Mesenchymal stem cell (in vitro differentiated cells and primary cell): ENCODE measurements at regions not wholly inside any gene's neighbourhood (a gene's known extent, or its start where the extent isn't known, plus 50 kb on each side); places are given as distances from the start of the nearest gene placed in this dataset.

Experiments used
- DNase-seq: peaks from one replicate; pipeline ENCODE4 v3.0.0-alpha.2; 2013
- H2AFZ ChIP-seq: one replicate; pipeline ENCODE4 v1.6.1; 2013; ENCODE audit warnings: low read depth, mild to moderate bottlenecking, control low read depth, inconsistent platforms, low read length, moderate library complexity
- H2AK5ac ChIP-seq: 2 replicates; pipeline ENCODE4 v1.6.1; 2013; ENCODE audit warnings: low read length, moderate library complexity, mild to moderate bottlenecking, inconsistent platforms; ENCODE audit not compliant: severe bottlenecking
- H2BK120ac ChIP-seq: one replicate; pipeline ENCODE4 v1.6.1; 2013; ENCODE audit warnings: low read depth, mild to moderate bottlenecking, inconsistent platforms, low read length, moderate library complexity
- H2BK12ac ChIP-seq, 2 experiments: one replicate each; pipeline ENCODE4 v1.6.1; 2013; ENCODE audit warnings: inconsistent platforms in 2 of 2, low read length in 2 of 2, mild to moderate bottlenecking in 2 of 2, moderate library complexity in 2 of 2, control low read depth in 1 of 2
- H2BK15ac ChIP-seq: one replicate; pipeline ENCODE4 v1.6.1; 2013; ENCODE audit warnings: mild to moderate bottlenecking, low read depth, inconsistent platforms; ENCODE audit not compliant: poor library complexity, severe bottlenecking
- H2BK5ac ChIP-seq: 2 replicates; pipeline ENCODE4 v1.6.1; 2013; ENCODE audit warnings: low read depth, mild to moderate bottlenecking, low read length, control low read depth, inconsistent platforms; ENCODE audit not compliant: poor library complexity, severe bottlenecking
- H3K14ac ChIP-seq, 2 experiments: one replicate each; pipeline ENCODE4 v1.6.1; 2013; ENCODE audit warnings: inconsistent platforms in 2 of 2, low read length in 2 of 2, control low read depth in 1 of 2, mild to moderate bottlenecking in 1 of 2, moderate library complexity in 1 of 2
- H3K18ac ChIP-seq, 2 experiments: one replicate each; pipeline ENCODE4 v1.6.1; 2013; ENCODE audit warnings: inconsistent platforms in 2 of 2, low read length in 2 of 2, control low read depth in 1 of 2, low read depth in 1 of 2, mild to moderate bottlenecking in 1 of 2
- H3K23ac ChIP-seq, 2 experiments: one replicate each; pipeline ENCODE4 v1.6.1; 2013; ENCODE audit warnings: inconsistent platforms in 2 of 2, low read length in 2 of 2, mild to moderate bottlenecking in 2 of 2, moderate library complexity in 2 of 2, control low read depth in 1 of 2
- H3K27ac ChIP-seq: 2 replicates; pipeline ENCODE4 v1.5.1; 2013; ENCODE audit warnings: mild to moderate bottlenecking, moderate library complexity, low read length, control low read depth, inconsistent platforms; ENCODE audit not compliant: poor library complexity, severe bottlenecking
- H3K27me3 ChIP-seq, 2 experiments: 2 replicates each; pipeline versions ENCODE4 v1.6.1 to v1.7.0; 2013; ENCODE audit warnings: low read length in 2 of 2, mild to moderate bottlenecking in 2 of 2, moderate library complexity in 2 of 2, control low read depth in 1 of 2, inconsistent platforms in 1 of 2; ENCODE audit not compliant: control insufficient read depth in 1 of 2, insufficient read depth in 1 of 2
- H3K36me3 ChIP-seq, 2 experiments: 2 replicates each; pipeline versions ENCODE4 v1.6.1 to v1.7.0; 2013; ENCODE audit warnings: low read length in 2 of 2, control low read depth in 1 of 2, inconsistent platforms in 1 of 2, low read depth in 1 of 2, mild to moderate bottlenecking in 1 of 2; ENCODE audit not compliant: insufficient read depth in 2 of 2, control insufficient read depth in 1 of 2
- H3K4ac ChIP-seq, 2 experiments: one replicate each; pipeline ENCODE4 v1.6.1; 2013; ENCODE audit warnings: inconsistent platforms in 2 of 2, low read length in 2 of 2, mild to moderate bottlenecking in 2 of 2, moderate library complexity in 2 of 2, control low read depth in 1 of 2, low read depth in 1 of 2
- H3K4me1 ChIP-seq: 2 replicates; pipeline ENCODE4 v1.6.1; 2013; ENCODE audit warnings: low read depth, low read length, control low read depth; ENCODE audit not compliant: control insufficient read depth, insufficient read depth
- H3K4me2 ChIP-seq: 2 replicates; pipeline ENCODE4 v1.6.1; 2013; ENCODE audit warnings: low read length, mild to moderate bottlenecking, inconsistent platforms; ENCODE audit not compliant: poor library complexity, severe bottlenecking
- H3K4me3 ChIP-seq, 2 experiments: 2 replicates each; pipeline versions ENCODE4 v1.5.1 to v1.7.0; 2013; ENCODE audit warnings: low read length in 2 of 2, mild to moderate bottlenecking in 2 of 2, control low read depth in 1 of 2, low read depth in 1 of 2; ENCODE audit not compliant: insufficient read depth in 1 of 2
- H3K79me1 ChIP-seq: replicated peaks from 2 replicates; pipeline ENCODE4 v1.6.1; 2013; ENCODE audit warnings: mild to moderate bottlenecking, control low read depth, low read length, inconsistent platforms; ENCODE audit not compliant: poor library complexity, severe bottlenecking
- H3K9ac ChIP-seq: 2 replicates; pipeline ENCODE4 v1.7.0; 2013; ENCODE audit warnings: mild to moderate bottlenecking, low read length, moderate library complexity
- H3K9me3 ChIP-seq: 2 replicates; pipeline ENCODE4 v1.7.0; 2013; ENCODE audit warnings: mild to moderate bottlenecking, low read length; ENCODE audit not compliant: control insufficient read depth
- H4K8ac ChIP-seq: one replicate; pipeline ENCODE4 v1.6.1; 2013; ENCODE audit warnings: inconsistent platforms, mild to moderate bottlenecking, low read length, moderate library complexity
- H4K91ac ChIP-seq: one replicate; pipeline ENCODE4 v1.6.1; 2013; ENCODE audit warnings: mild to moderate bottlenecking, low read length, inconsistent platforms
- WGBS: methylation state at CpG from one replicate; pipeline ENCODE4 v1.1.7; 2013; ENCODE audit warnings: mixed read lengths; 5-methylcytosine and 5-hydroxymethylcytosine counted together

DNA sequence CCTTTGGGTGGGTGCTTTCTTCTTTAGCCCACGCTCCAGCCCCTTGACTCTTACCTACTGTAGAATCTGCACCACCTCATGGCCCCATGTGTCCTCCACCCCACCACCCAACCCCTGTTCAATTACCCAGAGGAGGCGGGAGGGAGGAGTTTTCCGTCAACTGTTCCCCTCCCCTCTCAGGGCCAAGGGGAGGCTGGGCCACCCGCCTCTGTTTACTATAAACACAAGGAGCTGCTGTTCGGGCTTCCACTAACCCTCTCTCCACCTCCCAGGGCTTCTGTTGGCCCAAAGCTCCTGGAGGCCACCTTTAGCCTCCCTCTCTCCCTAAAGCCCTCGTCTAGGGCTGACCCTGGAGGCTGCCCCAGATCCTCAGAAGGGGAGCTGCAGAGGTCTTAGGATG is 59.2 kb downstream of the FOXI1 start:
- 76% methylated on average over 5 of the region's 6 CpGs for WGBS
- H2BK5ac ChIP-seq = no peak overlapping the region
- H3K36me3 ChIP-seq = no peaks in the 10 kb centered on the region
- H3K9me3 ChIP-seq = no peaks in the 10 kb centered on the region
- no peak overlapping the region for H2BK12ac ChIP-seq
- no peak overlapping the region for H3K18ac ChIP-seq
- no peak overlapping the region for H3K4me3 ChIP-seq
- no peak overlapping the region for H3K9ac ChIP-seq
- no peak for DNase-seq
- H4K8ac ChIP-seq = no peak overlapping the region
- peaks cover 1% of the 10 kb centered on the region for H3K4me1 ChIP-seq
- H3K27me3 ChIP-seq = peaks cover 35 to 39% of the 10 kb centered on the region in 2 experiments
- H3K4ac ChIP-seq = no peak overlapping the region
- no peak overlapping the region for H3K4me2 ChIP-seq
- no peak overlapping the region for H2BK120ac ChIP-seq
- no peak overlapping the region for H3K27ac ChIP-seq
- H4K91ac ChIP-seq = no peak overlapping the region
- no peak overlapping the region for H3K23ac ChIP-seq
- H2AK5ac ChIP-seq = no peak overlapping the region
- no peak overlapping the region for H3K14ac ChIP-seq
- H2BK15ac ChIP-seq = peak overlapping the region; percentile 46
- no peak overlapping the region for H2AFZ ChIP-seq
- no peaks in the 10 kb centered on the region for H3K79me1 ChIP-seq

DNA sequence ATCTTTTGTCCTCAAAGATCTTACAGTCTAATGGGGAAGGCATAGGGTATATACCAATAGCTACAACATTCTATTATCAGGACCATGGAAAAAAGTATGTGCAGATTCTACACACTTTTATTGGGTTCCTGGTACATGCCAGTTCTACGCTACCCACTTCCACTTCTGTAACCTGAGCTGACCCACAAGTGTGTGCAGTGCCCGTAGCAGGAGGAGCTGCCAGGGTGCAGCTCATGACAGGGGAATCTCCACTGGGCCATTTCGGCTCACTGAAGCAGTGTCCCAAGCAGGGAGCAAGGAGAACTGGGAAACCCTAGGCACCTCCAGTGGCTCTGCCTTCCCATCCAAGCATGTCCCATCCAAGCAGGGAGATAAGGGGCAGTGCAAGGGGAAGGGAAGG is 60.4 kb downstream of the FOXI1 start:
- Histone ChIP-seq H3K23ac (no peak overlapping the region), H3K4me1 (peaks cover 1% of the 10 kb centered on the region), H2BK12ac (no peak overlapping the region), H3K9ac (no peak overlapping the region), H4K8ac (peak overlapping the region; percentile 53), H3K27me3 (peaks cover 39 to 47% of the 10 kb centered on the region in 2 experiments), H3K79me1 (no peaks in the 10 kb centered on the region), H2BK120ac (no peak overlapping the region), H3K4ac (no peak overlapping the region), H3K36me3 (no peaks in the 10 kb centered on the region), H3K9me3 (no peaks in the 10 kb centered on the region), H2BK15ac (no peak overlapping the region), H2AK5ac (no peak overlapping the region), H2BK5ac (no peak overlapping the region), H3K18ac (no peak overlapping the region), H3K14ac (no peak overlapping the region), H3K4me3 (no peak overlapping the region), H2AFZ (no peak overlapping the region), H3K4me2 (no peak overlapping the region), H3K27ac (no peak overlapping the region), H4K91ac (no peak overlapping the region)
- no peak for DNase-seq
- 79% methylated on average over 2 of the region's 3 CpGs for WGBS

DNA sequence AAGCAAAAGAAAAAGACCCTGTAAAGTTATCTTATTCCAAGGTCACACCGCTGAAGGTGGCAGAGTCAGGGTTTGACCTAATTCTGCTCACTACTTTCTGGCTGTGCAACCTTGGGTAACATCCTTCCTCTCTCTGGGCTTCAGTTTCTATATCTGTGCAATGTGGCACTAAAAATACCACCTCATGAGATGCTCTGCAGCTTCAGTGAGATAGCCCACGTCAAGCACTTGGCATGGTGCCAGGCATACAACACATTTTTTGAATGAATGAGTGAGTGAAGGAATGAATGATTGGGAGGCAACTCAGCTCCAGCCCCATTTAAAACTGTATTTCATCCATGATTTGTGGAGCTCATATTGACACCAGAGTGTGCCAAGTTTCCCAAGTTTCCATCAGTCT is 62.3 kb downstream of the FOXI1 start:
- Histone ChIP-seq H3K4me1 (peaks cover 1% of the 10 kb centered on the region), H2BK15ac (no peak overlapping the region), H4K91ac (no peak overlapping the region), H3K36me3 (no peaks in the 10 kb centered on the region), H3K9me3 (no peaks in the 10 kb centered on the region), H3K4me2 (no peak overlapping the region), H3K4me3 (no peak overlapping the region), H2BK12ac (no peak overlapping the region), H2AFZ (no peak overlapping the region), H3K18ac (no peak overlapping the region), H2AK5ac (no peak overlapping the region), H3K14ac (no peak overlapping the region), H3K23ac (no peak overlapping the region), H4K8ac (no peak overlapping the region), H2BK120ac (no peak overlapping the region), H3K9ac (no peak overlapping the region), H3K27me3 (peaks cover 39 to 59% of the 10 kb centered on the region in 2 experiments), H3K4ac (no peak overlapping the region), H3K27ac (no peak overlapping the region), H2BK5ac (no peak overlapping the region), H3K79me1 (no peaks in the 10 kb centered on the region)
- 84% methylated on average over 2 of the region's 2 CpGs for WGBS
- no peak for DNase-seq

DNA sequence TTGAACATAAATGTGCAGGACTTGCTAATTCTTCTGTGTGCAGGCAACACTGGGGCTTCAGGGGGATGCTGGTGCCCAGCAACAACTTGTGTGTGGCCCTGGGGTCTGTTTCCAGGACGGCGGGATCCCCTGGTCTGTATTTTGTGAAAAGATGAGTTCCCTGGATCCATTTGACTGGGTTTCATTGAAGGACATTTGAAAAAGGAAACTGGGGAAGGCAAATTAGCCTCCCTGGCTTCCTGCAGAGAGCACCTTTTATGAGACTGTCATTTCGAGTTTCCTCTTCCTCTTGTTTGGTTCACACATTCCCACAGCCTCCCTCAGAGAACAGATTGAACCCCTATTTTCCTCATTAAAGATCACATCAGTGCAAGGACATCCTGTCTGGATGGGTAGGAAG is 63.1 kb downstream of the FOXI1 start:
- no peak overlapping the region for H3K18ac ChIP-seq
- H3K9me3 ChIP-seq = no peaks in the 10 kb centered on the region
- H3K79me1 ChIP-seq = no peaks in the 10 kb centered on the region
- no peak overlapping the region for H2BK5ac ChIP-seq
- H3K14ac ChIP-seq = no peak overlapping the region
- no peak overlapping the region for H3K4ac ChIP-seq
- no peak overlapping the region for H3K9ac ChIP-seq
- no peaks in the 10 kb centered on the region for H3K36me3 ChIP-seq
- H4K91ac ChIP-seq = no peak overlapping the region
- no peak overlapping the region for H2AFZ ChIP-seq
- H3K4me3 ChIP-seq = no peak overlapping the region
- no peak overlapping the region for H2BK120ac ChIP-seq
- H3K4me2 ChIP-seq = no peak overlapping the region
- no peak overlapping the region for H2AK5ac ChIP-seq
- H2BK12ac ChIP-seq = no peak overlapping the region
- no peak overlapping the region for H3K27ac ChIP-seq
- H3K27me3 ChIP-seq = peaks cover 35 to 59% of the 10 kb centered on the region in 2 experiments
- no peak overlapping the region for H4K8ac ChIP-seq
- peaks cover 1% of the 10 kb centered on the region for H3K4me1 ChIP-seq
- H2BK15ac ChIP-seq = no peak overlapping the region
- no peak overlapping the region for H3K23ac ChIP-seq
- WGBS = 78% methylated on average over 3 of the region's 3 CpGs
- no peak for DNase-seq
